ENCODE measurements at regions not wholly inside any gene's neighbourhood (a gene's known extent, or its start where the extent isn't known, plus 50 kb on each side); places are given as distances from the start of the nearest gene placed in this dataset.

DNA sequence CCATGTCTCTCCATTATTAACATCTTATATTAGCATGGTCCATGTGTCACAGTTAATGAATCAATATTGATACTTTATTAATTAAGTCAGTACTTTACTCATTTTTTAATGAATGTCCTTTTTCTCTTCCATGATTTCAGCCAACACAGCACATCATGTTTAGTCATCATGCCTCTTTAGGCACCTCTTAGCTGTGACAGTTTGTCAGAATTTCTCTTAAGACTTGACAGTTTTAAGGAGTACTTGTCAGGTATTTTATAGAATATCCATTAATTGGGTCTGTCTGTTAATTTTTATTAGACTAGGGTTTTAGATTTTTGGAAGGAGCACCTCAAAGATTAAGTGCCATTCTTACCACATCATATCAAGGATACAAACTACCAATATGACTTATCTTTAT lies 729.4 kb downstream of the HACE1 start:
- no peak overlapping the region for H3K4me2 ChIP-seq (ENCODE audit: insufficient read depth in 1 of 2, low read depth in 2 of 2, low read length in 2 of 2)
- H3K27me3 ChIP-seq (replicated peaks in 1 of 4; ENCODE audit: control insufficient read depth in 3 of 4, extremely low read depth in 1 of 4, insufficient read depth in 3 of 4, low read length in 3 of 4) = no peaks in the 10 kb centered on the region
- ChIA-PET POLR2A (ENCODE audit: partially characterized antibody) (no interaction called here), CTCF (ENCODE audit: partially characterized antibody) (no interaction called here)
- TF ChIP-seq ASH2L (IDR thresholded peaks at IDR 0.05; ENCODE audit: low read length) (no peak), HDAC6 (IDR thresholded peaks at IDR 0.05; ENCODE audit: low read depth, low read length) (no peak)
- TF ChIP-seq, protein P1, sequence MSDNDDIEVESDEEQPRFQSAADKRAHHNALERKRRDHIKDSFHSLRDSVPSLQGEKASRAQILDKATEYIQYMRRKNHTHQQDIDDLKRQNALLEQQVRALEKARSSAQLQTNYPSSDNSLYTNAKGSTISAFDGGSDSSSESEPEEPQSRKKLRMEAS (IDR thresholded peaks at IDR 0.05) = no peak
- H3K18ac ChIP-seq (ENCODE audit: extremely low read depth, low read length) = no peak overlapping the region
- no peaks in the 10 kb centered on the region for H3K79me1 ChIP-seq (ENCODE audit: low read depth, low read length)
- H3K4me3 ChIP-seq (ENCODE audit: extremely low read depth in 1 of 4, insufficient read depth in 2 of 4, low read depth in 3 of 4, low read length in 4 of 4) = no peak overlapping the region
- H3K23me2 ChIP-seq (ENCODE audit: low read depth, low read length) = no peaks in the 10 kb centered on the region
- H4K5ac ChIP-seq (ENCODE audit: insufficient read length, low read depth, low read length) = no peak overlapping the region
- H3K4ac ChIP-seq (replicated peaks; ENCODE audit: insufficient read length, low read depth, low read length) = no peak overlapping the region
- no peak overlapping the region for H3K23ac ChIP-seq (ENCODE audit: insufficient read length)
- H3K9ac ChIP-seq (replicated peaks in 1 of 4; ENCODE audit: extremely low read depth in 1 of 4, low read depth in 3 of 4, low read length in 3 of 4) = no peak overlapping the region
- no peaks in the 10 kb centered on the region for H3K9me3 ChIP-seq (ENCODE audit: insufficient read depth in 2 of 2, low read depth in 1 of 2, low read length in 1 of 2)
- no peak for DNase-seq (ENCODE audit: low read depth in 1 of 2, low spot score in 2 of 2)
- no peak overlapping the region for H2AK5ac ChIP-seq (ENCODE audit: low read depth, low read length)
- no peaks in the 10 kb centered on the region for H3K79me2 ChIP-seq (ENCODE audit: control insufficient read depth in 1 of 2, insufficient read depth in 2 of 2, low read length in 2 of 2)
- H2BK15ac ChIP-seq (ENCODE audit: low read length) = no peak overlapping the region
- no peaks in the 10 kb centered on the region; a peak in 1 of 7 replicates for H3K4me1 ChIP-seq (replicated peaks in 1 of 4; ENCODE audit: control insufficient read depth in 3 of 4, insufficient read depth in 4 of 4, low read length in 3 of 4)
- no peak overlapping the region for H4K8ac ChIP-seq (ENCODE audit: extremely low read depth, insufficient read depth, low read length)
- H3K14ac ChIP-seq (ENCODE audit: insufficient read length) = no peak overlapping the region
- no peak for FAIRE-seq
- no peaks in the 10 kb centered on the region for H3K36me3 ChIP-seq (ENCODE audit: control insufficient read depth in 2 of 4, insufficient read depth in 4 of 4, low read length in 3 of 4)
- no peak overlapping the region for H2BK12ac ChIP-seq (ENCODE audit: low read depth, low read length)
- no peak overlapping the region for H2BK5ac ChIP-seq (ENCODE audit: low read depth, low read length)
- no peak overlapping the region for H2BK120ac ChIP-seq (replicated peaks; ENCODE audit: low read depth, low read length)
- no peak overlapping the region for H3K56ac ChIP-seq (replicated peaks; ENCODE audit: insufficient read length, low read depth, low read length)
- H4K91ac ChIP-seq (replicated peaks; ENCODE audit: insufficient read length, low read length) = no peak overlapping the region
- no peak overlapping the region for H2BK20ac ChIP-seq (ENCODE audit: low read length)
- H3K27ac ChIP-seq (ENCODE audit: low read depth, low read length) = no peak overlapping the region
- H2AFZ ChIP-seq (ENCODE audit: low read length) = no peak overlapping the region
- H4K20me1 ChIP-seq (replicated peaks in 1 of 2; ENCODE audit: control insufficient read depth in 1 of 2, insufficient read depth in 2 of 2, low read length in 2 of 2) = no peaks in the 10 kb centered on the region

Measured in H1 (cell line).